DMS153 treated with DMSO at 0.1 percent for 48 hours (cell line): ENCODE measurements at regions not wholly inside any gene's neighbourhood (a gene's known extent, or its start where the extent isn't known, plus 50 kb on each side); places are given as distances from the start of the nearest gene placed in this dataset.
"Not testable (repeated sequence)": the region's sequence is repeated elsewhere in the genome, so short reads cannot be mapped to it uniquely, and the experiment has no call there.

Experiments used
- DNase-seq: peaks from one replicate; lab custom pipeline; 2025; ENCODE audit not compliant: unreplicated experiment; lab: John Stamatoyannopoulos, UW

DNA sequence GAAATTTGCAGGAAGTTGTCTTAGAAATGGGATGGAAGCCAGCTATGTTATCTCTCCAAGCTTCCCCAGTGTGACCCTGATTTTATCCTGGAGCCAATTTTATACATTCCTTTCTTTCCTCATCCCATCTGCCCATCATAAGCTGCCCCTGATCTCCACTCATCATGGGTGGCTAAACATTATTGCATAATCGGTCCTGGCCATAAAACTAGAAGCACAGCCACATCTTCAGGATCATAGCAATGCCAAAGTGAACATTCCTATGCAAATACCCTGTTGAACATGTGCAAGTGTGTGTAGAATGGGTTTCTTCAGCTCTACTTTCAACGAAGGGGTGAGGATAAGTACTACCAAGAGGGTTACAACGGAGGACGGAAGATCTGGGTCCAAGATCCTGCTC is 50.6 kb upstream of the COG2 start:
- DNase-seq = no peak

DNA sequence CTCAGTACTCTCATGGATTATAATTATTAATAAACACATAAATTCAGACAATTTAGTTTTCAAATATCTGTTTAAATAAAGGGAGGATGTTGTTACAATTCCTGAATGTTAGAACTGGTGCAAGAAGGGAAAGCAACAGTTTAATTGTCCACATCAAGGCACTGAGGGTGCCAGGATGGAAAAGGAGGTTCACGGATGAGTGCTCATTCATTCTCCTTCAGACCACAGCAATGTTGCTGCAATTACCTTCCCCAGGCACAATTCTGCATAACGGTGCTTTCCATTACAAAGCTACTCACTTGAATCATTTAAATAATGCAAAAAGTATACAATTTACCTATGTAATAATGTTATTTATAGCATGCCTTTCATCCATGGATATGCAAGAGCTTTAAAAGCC is 52.3 kb upstream of the COG2 start:
- no peak for DNase-seq

GRCh38 chr1:230588323-230588746 is 53.9 kb upstream of the COG2 start:
- DNase-seq = no peak

GRCh38 chr1:230587061-230587460 is 55.2 kb upstream of the COG2 start:
- no peak for DNase-seq

GRCh38 chr1:230584660-230585059 is 57.6 kb upstream of the COG2 start:
- DNase-seq = no peak

DNA sequence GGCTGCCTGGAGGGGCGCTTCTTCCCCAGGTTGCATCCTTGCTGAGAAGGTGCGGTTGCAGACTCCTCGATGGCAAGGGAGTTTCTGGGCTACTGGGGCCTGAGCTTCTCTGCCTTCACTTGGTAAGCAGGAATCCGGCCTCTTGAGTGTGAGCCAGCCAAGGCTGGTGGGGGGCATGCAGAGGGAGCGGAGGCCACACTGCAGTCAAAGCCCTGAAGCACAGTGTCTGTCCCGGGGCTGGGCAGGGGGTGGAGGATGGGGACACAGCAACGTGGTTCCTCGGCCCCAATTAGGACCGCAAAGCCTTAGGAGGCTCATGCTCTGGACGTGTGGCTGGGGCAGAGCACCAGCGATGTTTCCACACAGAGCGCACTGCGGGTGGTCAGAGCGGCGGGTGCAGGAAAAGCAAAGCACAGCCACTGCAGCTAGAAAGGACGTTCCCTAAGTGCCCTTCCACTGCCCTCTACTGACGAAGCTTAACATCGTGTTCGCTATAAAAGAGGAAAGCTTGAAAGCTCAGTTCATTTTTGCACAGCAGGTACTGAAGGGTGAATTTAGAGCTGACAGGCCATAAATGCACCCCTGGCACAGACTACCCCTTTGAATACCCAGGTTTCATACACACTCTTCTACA is 60.7 kb upstream of the COG2 start:
- no peak for DNase-seq

- DNase-seq = no peak
Measured at GRCh38 chr1:230578616-230579015, 63.7 kb upstream of the COG2 start.

- no peak for DNase-seq
Measured at GRCh38 chr1:230577537-230577936, 64.7 kb upstream of the COG2 start.

DNA sequence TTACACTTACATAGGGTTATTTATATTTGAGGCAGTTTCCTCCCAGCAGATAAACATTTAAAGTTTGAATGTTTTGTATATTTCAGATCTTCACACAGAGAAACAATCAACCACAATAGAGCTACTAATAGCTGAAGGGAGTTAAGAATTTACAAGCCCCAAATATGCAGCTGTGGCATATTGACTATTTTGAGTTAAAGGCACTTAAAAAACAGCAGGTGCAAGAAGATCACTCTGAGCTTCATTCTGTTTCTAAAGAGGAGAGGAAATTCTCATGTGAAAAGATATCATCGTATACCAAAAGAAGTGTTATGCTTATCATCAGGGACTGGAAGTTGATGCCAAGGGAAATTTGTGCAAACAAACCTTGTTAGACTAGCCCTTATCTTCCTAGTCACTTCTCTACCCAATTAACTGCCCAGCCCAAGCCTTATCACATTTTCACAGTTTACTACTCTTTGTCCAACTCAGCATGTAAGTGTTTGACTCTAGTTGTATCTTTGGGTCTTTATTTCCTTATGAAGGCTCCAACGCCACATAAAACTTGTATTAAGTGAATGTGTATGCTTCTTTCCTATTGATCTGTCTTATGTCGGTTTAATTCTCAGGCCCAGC is 66.3 kb upstream of the COG2 start:
- no peak for DNase-seq

GRCh38 chr1:230574502-230574901 is 67.8 kb upstream of the COG2 start:
- no peak for DNase-seq

DNA sequence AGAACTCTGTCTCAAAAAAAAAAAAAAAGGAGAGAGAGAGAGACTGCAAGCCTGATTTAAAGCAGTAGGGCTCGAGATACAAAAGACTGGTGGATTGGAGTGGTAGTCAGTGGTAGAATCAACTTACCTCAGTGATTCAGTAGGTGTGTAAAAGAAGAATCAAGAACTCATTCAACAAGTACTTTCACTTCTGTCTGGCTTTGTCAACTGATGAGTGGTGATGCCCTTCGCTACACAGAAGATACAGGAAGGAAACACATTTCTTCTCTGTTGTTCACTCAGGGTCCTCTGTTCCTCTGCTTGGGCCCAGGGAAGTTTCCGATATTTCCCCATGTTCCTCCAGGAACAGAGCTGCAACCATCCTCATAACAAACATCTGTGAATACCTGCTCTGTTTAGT is 68.6 kb upstream of the COG2 start:
- DNase-seq = no peak

DNA sequence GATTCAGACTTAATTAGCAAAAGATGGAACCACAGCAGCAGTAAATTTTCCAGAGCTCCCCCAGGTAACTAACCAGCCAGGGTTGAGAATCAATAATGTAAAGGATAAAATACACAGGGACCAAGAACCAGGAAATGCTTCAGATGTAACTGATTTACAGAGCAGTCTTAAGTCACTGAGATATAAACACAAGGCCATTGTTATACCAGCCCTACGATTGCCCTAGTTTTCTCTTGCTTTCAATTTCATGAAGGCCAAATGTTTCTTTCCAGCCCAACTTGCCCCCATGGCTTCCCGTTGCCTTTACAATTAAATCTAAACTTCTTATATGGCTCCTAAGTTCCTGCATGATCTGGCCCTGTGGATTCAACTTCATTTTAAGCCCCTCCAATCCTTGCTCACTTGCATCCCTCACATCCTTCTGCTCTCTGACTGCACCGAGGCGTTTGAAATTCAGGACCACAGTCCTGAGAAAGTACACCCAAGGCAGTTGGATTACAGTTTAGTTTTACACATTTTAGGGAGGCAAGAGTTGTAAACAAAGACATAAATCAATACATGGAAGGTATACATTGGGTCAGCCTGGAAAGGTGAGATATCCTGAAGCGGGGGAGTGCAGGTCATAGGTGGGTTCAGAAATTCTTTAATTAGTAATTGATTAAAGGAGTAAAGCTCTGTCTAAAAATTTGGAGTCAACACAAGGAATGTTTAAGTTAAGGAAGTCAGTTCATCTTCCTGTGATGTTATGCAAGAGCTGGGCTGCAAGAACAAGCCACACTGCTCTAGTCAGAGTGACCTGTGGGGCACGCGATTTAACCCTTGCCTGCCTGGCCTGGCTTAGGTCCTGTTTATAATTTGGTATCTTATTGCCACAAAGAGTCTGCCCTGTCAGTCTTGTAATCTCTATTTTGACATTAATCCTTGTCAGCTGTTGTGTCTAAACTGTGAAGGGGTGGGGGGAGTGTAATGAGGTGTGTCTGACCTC is 69.9 kb upstream of the COG2 start:
- DNase-seq = no peak

- DNase-seq = no peak
Measured at GRCh38 chr1:230570724-230571360, 71.4 kb upstream of the COG2 start.

GRCh38 chr1:230569201-230569600 is 73.1 kb upstream of the COG2 start:
- DNase-seq = no peak

DNA sequence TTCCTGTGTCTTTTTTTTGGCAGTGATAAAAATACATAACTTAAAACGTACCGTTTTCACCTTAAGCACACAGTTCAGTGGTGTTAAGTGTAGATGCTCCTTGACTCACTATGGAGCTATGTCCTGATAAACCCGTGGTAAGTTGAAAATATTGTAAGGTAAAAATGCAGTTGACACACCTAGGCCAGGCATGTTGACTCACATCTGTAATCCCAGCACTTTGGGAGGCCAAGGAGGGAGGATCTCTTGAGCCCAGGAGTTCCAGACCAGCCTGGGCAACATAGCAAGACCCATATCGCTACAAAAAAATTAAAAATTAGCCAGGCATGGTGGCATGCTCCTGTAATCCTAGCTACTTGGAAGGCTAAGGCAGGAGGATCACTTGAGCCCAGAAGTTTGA is 73.6 kb upstream of the COG2 start:
- DNase-seq = no peak

DNA sequence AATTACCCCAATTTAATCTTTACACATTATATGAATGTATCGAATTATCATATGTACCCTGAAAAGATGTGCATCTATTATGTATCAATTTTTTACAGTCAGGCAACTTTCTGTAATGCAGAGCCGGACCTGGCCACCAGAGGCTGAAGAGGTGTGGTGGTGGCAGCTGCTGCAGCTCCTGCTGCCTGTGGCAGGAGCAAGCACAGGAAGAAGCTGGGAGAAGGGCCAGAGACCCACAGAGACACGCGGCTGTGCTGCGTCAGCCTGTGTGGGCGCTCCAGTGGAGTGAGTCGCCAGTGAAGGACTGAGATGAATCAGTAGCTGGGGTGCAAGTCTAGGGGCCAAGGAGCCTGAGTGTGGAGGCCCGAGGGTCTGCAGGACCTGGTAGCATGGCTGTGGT is 74.3 kb upstream of the COG2 start:
- no peak for DNase-seq

- no peak for DNase-seq
Measured at GRCh38 chr1:230567221-230567575, 75.1 kb upstream of the COG2 start.

- not testable (repeated sequence) for DNase-seq
Measured at GRCh38 chr1:230566532-230567220, 75.6 kb upstream of the COG2 start.

DNA sequence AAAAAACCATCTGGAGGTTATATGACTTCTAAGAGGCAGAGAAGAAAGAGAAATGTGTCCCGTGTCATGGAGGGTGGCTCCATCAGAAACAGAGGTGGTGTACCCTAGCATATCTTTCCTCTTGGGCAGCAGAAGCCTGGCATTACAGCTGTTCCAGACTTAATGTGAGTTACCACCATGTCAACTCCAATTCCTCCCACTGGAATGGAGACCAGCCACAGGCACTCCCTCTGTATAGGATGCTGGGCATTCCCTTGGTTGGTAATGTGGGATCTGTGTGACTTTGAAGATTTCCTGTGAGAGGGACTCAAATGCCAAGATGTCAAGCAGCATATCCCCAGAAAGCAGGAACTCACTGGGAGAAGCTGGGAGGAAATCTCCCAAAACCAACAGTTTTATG is 77.1 kb upstream of the COG2 start:
- DNase-seq = no peak

- no peak for DNase-seq
Measured at GRCh38 chr1:230563591-230563990, 78.7 kb upstream of the COG2 start.

DNA sequence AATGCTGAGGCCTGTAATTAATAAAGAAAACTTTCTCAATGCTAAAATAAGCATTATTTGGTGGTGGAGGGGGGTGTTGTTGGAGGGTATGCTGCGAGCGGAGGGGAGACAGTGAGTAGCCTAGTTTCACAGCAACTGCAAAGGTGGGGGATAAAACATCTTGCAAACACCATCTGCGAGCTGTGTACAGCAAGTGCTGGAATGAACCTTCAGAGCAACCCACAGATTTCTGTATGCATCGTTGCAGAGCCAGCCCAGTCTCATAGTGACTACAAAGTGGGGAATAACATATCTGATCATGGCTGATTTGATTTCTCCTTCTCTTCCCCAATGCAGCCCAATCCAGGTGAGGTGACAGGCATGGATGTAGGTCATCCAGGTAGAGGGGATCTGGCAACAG is 80.7 kb upstream of the COG2 start:
- DNase-seq = no peak
